Retina (tissue), 1 donor: ENCODE measurements at regions not wholly inside any gene's neighbourhood (a gene's known extent, or its start where the extent isn't known, plus 50 kb on each side); places are given as distances from the start of the nearest gene placed in this dataset.
A peak's percentile ranks its signal among the peaks of the same experiment; 100 is the strongest.

Experiments
- DNase-seq: peaks from one replicate; pipeline ENCODE4 v3.0.0-alpha.2; 2016

DNA sequence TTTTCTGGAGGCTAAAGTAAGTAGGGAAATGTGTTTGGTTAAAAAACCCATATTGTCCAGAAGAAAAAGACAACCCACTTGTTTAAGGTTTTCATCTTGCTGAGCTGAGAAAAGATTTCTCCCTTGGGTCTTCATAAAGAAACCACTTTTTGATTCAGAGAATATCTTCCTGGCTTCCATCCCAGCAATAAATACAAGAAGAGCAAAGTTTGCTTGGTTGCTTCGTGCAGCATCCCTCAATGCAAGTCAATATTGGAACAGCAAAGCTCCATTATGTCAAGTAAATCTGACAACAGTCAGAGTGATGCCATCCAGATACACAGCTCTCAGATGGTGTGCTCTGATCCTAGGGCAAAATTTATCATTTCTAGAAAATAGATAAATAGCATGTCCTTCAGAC, 118.9 kb upstream of the PIRT start:
- no peak for DNase-seq

DNA sequence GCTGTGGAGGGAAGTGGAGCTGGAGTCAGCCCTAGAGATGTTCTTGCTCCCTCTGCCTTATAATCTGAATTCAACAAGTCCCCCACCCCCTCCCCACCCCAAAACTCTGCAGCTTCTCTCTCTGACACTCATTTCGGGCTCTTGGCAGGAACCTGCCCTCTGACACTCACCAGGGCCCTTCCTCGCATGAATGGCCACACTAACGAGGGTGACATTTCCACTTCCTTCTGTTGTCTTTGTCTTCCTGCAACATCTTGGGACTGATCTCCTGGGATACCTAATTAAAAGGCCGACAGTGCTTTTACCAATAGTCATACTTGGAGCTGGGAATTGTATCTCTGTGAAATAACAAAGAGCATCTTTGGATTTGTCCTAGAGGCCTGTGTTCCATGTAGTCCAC, 106.9 kb upstream of the PIRT start:
- DNase-seq, result peak; percentile 60

DNA sequence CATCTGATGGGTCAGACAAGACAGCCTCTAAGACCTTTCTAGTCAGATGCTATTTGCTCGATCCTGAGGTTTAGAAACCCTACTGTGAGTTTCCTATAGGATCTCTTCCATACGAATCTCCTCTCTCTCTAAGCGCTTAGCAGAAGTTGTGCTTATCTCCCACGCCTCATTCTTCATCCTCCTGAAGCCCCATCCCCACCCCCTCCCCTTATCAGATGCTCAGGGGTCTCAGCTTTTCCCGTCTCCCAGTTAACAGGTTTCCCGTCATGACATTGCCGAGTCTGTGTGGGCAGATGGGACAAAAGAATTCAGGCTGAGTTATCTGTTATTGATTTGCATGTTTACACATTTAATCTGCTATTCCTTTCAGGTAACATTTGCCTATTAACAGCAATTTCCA, 99.0 kb upstream of the PIRT start:
- DNase-seq, result no peak

DNA sequence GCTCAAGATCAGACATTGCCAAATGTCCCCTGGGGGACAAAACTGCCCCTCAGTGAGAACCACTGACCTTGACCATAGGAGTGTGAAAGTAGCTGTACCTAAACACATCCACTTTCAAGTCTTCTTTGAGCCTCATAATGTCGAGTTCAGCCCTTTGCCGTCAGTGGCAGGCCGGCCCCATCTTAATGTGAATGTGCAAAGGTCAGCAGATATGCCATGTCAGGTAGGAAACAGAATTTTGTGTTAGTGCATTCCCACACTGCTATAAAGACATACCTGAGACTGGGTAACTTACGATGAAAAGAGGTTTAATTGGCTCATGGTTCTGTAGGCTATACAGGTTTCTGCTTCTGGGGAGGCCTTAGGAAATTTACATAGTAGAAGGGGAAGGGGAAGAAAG, 95.1 kb upstream of the PIRT start:
- DNase-seq, result no peak

DNA sequence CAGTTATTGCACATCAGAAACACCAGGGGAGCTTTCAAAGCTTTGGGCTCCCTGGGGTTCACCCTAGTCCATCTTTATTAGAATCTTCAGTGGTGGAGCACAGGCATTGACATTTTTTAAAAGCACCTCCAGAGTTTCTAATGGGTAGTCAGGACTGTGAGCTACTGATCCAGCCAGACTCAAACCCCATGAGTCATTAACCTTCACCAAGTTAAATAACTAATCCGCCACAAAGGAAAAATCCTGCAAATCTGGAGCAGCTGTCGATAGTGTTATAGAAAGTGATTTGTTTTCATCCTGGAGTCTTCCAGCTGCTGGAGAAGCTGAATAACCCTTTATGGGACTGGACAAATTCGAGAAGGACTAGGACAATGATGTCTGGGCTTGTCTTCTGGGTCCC, 93.2 kb upstream of the PIRT start:
- DNase-seq, result no peak

DNA sequence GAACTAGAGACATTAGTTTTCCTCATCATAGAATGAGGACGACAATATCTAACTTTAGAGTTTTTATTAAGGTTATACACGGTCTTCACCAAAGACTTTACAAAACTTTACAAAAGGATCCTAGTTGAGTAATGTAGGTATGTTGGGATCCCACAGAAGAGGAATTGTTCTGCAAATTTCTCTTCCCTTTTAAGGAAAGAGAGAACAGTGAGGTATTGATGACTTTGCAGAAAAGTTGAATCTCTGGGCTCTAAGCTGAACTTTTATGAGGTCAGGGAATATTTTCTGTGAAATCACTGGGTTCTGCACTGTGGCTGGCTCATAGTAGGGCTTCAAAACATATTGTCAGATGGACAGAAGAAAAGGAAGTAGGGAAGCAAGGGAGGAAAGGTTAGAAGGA, 89.8 kb upstream of the PIRT start:
- no peak for DNase-seq

DNA sequence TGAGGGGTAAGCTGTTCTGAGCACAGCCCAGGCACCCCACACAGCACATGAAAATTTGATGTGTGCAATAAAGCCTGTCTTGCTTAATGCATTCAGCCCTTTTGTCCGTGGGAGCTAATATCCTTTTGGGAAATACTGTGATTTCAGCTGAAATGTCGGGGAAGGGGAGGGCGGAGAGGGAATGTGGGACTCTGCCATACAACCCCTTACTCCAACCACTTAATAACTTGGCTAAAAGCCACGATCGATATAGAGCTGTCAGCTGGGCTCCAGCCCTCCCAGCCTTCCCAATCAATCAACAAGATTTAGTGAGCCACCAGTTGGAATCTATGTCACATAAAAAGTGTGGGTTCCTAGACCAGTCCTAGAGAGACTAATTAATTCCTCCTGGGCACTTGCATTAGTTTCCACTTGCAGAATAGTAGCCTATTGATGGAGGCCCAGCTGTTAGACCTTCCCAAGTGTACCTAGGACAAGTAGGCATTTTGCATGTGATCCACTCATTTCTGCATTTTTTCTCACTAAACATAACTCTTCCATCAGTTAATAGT, 82.7 kb upstream of the PIRT start:
- DNase-seq, result peak; percentile 70

DNA sequence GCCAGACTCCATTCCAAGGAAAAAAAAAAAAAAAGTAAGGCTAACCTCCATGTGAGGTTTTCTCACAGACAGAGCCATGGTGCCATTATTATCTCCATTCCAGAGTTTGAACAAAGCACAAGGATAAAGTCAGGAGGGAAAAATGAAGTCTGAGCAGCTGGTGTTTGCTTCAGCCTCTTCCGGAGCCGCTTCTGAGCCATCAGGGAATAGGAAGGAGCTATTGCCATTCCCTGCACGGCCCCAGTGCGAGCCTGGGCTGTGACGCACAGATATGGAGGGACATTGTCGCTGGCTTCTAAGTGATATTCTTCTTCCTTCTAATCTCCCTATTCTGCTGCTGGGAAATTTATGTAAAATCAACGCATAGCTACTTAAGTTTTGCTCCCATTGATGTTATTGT, 69.5 kb upstream of the PIRT start:
- peak; percentile 20 for DNase-seq

DNA sequence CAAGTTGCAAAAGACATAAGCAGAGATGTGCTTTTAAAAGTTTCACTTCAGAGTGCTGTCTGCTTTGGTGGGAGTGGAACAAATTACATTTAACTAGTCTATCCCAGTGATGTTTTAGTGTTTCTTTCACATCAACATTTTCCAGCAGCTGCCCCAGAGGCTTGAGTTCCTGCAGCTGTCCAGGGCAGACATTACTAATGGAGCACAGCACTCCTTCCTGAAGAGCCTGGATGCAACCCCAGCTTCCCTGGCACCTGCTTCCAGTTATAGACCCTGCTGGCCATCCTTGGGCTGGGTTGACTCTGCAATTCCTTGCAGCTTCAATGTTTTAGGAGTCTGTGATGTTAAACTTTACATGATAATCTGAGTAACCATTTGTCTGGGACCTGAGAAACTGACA, 61.4 kb upstream of the PIRT start:
- DNase-seq, result no peak

DNA sequence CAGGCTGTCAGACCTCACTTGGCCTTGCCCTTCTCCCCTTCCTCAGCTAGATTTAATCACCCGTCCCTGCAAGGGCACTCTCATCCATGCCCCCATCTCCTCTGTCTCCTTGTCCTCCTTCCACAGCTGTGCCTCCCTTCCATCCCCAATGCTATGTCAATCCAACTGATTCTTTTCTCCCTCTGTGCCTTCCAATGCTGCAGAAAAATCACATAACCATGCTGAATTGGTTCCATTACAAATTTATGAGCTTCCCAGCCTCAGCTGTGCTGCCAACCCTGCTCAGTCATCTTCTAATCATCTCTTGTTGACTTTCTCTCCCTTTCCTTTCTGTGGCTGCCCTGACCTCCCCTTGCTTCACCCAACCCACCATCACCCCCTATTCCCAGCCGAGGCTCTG, 56.3 kb upstream of the PIRT start:
- DNase-seq, result peak; percentile 55

DNA sequence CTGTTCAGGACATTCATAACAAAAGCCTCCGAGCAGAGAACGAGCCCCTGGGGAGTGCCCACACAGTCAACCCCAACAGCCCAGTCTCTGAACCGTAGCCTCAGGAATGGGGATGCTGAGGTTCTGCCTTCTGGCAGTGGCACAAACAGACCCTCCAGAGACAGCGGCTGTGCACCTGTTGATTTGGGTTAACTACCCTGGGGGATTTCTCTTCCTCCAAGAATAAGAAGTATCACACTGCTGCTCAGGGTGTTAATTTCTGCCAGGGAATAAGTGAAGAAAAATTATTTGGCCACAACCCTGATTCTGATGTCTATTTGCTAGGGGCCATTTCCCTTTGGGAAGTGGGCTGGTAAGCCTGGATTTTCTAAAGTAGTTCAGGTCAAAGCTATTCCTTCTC, 51.0 kb upstream of the PIRT start:
- DNase-seq, result no peak
